Mesothelial cell of epicardium (in vitro differentiated cells): ENCODE measurements at regions not wholly inside any gene's neighbourhood (a gene's known extent, or its start where the extent isn't known, plus 50 kb on each side); places are given as distances from the start of the nearest gene placed in this dataset.

Experiments used
- DNase-seq, 2 experiments: peaks; one replicate each; pipeline ENCODE4 v3.0.0; 2021; ENCODE audit warnings: low spot score in 2 of 2; ENCODE audit not compliant: unreplicated experiment in 2 of 2
- H3K27ac Mint-ChIP-seq: 2 replicates; pipeline ENCODE4 v1.8.0; 2021; ENCODE audit warnings: mixed read lengths
- H3K27me3 Mint-ChIP-seq: 2 replicates; pipeline ENCODE4 v1.8.0; 2021; ENCODE audit warnings: low read depth, mixed read lengths
- H3K36me3 Mint-ChIP-seq: 2 replicates; pipeline ENCODE4 v1.8.0; 2021; ENCODE audit warnings: mixed read lengths
- H3K4me1 Mint-ChIP-seq: 2 replicates; pipeline ENCODE4 v1.8.0; 2021; ENCODE audit warnings: mixed read lengths
- H3K4me3 Mint-ChIP-seq: 2 replicates; pipeline ENCODE4 v1.8.0; 2021; ENCODE audit warnings: mild to moderate bottlenecking, moderate library complexity, mixed read lengths
- H3K9me3 Mint-ChIP-seq: 2 replicates; pipeline ENCODE4 v1.8.0; 2021; ENCODE audit warnings: mixed read lengths
- CTCF ChIP-seq: fragments of 200-600 bp; sonication (generic); IDR thresholded peaks from one replicate; pipeline ENCODE4 v1.5.0; 2021; ENCODE audit warnings: antibody characterized with exemption; ENCODE audit not compliant: unreplicated experiment

- no peak overlapping the region for H3K27ac Mint-ChIP-seq
- TF ChIP-seq CTCF = no peak
- DNase-seq = no peak
- no peak overlapping the region for H3K4me3 Mint-ChIP-seq
- no peaks in the 10 kb centered on the region for H3K36me3 Mint-ChIP-seq
- H3K27me3 Mint-ChIP-seq = no peaks in the 10 kb centered on the region
- no peaks in the 10 kb centered on the region for H3K9me3 Mint-ChIP-seq
- H3K4me1 Mint-ChIP-seq = peaks cover 1% of the 10 kb centered on the region
Observed at GRCh38 chr2:184030989-184031388, 567.3 kb upstream of the ZNF804A start.

- peaks cover 1% of the 10 kb centered on the region for H3K4me1 Mint-ChIP-seq
- H3K4me3 Mint-ChIP-seq = no peak overlapping the region
- no peaks in the 10 kb centered on the region for H3K36me3 Mint-ChIP-seq
- TF ChIP-seq CTCF = no peak
- DNase-seq = no peak
- peak overlapping the region; percentile 56 for H3K27ac Mint-ChIP-seq
- no peaks in the 10 kb centered on the region for H3K27me3 Mint-ChIP-seq
- no peaks in the 10 kb centered on the region for H3K9me3 Mint-ChIP-seq
Observed at GRCh38 chr2:184031402-184032147, 566.8 kb upstream of the ZNF804A start.

- H3K9me3 Mint-ChIP-seq = no peaks in the 10 kb centered on the region
- TF ChIP-seq CTCF = no peak
Observed at GRCh38 chr2:184032983-184033382, 565.3 kb upstream of the ZNF804A start.

GRCh38 chr2:184037273-184037672 lies 561.1 kb upstream of the ZNF804A start:
- DNase-seq = no peak
- no peak for TF ChIP-seq CTCF
- Mint-ChIP-seq H3K27ac (no peak overlapping the region), H3K27me3 (no peaks in the 10 kb centered on the region), H3K4me1 (peaks cover 6% of the 10 kb centered on the region), H3K9me3 (no peaks in the 10 kb centered on the region), H3K36me3 (no peaks in the 10 kb centered on the region), H3K4me3 (no peak overlapping the region)

More at GRCh38 chr2:184032983-184033382, 565.3 kb upstream of the ZNF804A start:
- DNase-seq = no peak
- no peaks in the 10 kb centered on the region for H3K27me3 Mint-ChIP-seq
- H3K4me1 Mint-ChIP-seq = peaks cover 1% of the 10 kb centered on the region
- no peak overlapping the region for H3K27ac Mint-ChIP-seq
- no peak overlapping the region for H3K4me3 Mint-ChIP-seq
- no peaks in the 10 kb centered on the region for H3K36me3 Mint-ChIP-seq

- no peak for DNase-seq
- Mint-ChIP-seq H3K4me3 (no peak overlapping the region), H3K27ac (no peak overlapping the region), H3K27me3 (no peaks in the 10 kb centered on the region), H3K4me1 (peaks cover 6% of the 10 kb centered on the region), H3K36me3 (no peaks in the 10 kb centered on the region), H3K9me3 (no peaks in the 10 kb centered on the region)
- TF ChIP-seq CTCF = no peak
Observed at GRCh38 chr2:184039493-184039892, 558.8 kb upstream of the ZNF804A start.
